SK-N-SH (cell line): ENCODE measurements at regions not wholly inside any gene's neighbourhood (a gene's known extent, or its start where the extent isn't known, plus 50 kb on each side); places are given as distances from the start of the nearest gene placed in this dataset.

Experiments
- CTCF ChIA-PET: fragments of 300-600, 350-600 bp; formaldehyde crosslinking; extraction: SDS; loops from one replicate; lab custom pipeline; 2021; lab: Yijun Ruan, JAX
- POLR2A ChIA-PET: fragments of 350-600 bp; sonication (Branson Sonifier 250); formaldehyde crosslinking; extraction: SDS; loops from one replicate; lab custom pipeline; 2020; ENCODE audit warnings: antibody characterized with exemption, inconsistent platforms; lab: Yijun Ruan, JAX
- DNase-seq: peaks from one replicate; pipeline ENCODE4 v3.0.0; 2012
- H2AFZ ChIP-seq: fragments of 200-600 bp; sonication (generic); 2 replicates; pipeline ENCODE4 v1.8.1; 2016; ENCODE audit warnings: antibody characterized with exemption, mild to moderate bottlenecking, low read depth
- H3F3A ChIP-seq: fragments of 200-600 bp; sonication (generic); replicated peaks from 2 replicates; pipeline ENCODE3; 2016; ENCODE audit warnings: antibody characterized with exemption, mild to moderate bottlenecking; ENCODE audit not compliant: insufficient read depth
- H3K27ac ChIP-seq, 2 experiments: fragments of 200-500 bp in 1 of 2; fragments of 200-600 bp in 1 of 2; sonication (Bioruptor generic) in 1 of 2; sonication (generic), shearing (Covaris generic) in 1 of 2; 2 replicates each; pipeline versions ENCODE4 v1.5.1 to v1.6.1; 2014 to 2016; ENCODE audit warnings: low read depth in 2 of 2, inconsistent platforms in 1 of 2, low read length in 1 of 2, mild to moderate bottlenecking in 1 of 2, mixed read lengths in 1 of 2
- H3K27me3 ChIP-seq: fragments of 200-600 bp; sonication (generic), shearing (Covaris generic); 2 replicates; pipeline ENCODE4 v1.6.1; 2016; ENCODE audit warnings: mixed run types; ENCODE audit not compliant: insufficient read depth
- H3K36me3 ChIP-seq, 2 experiments: fragments of 200-500 bp in 1 of 2; fragments of 200-600 bp in 1 of 2; sonication (Bioruptor generic) in 1 of 2; sonication (generic) in 1 of 2; replicated peaks in 1 of 2; 2 replicates each; pipeline versions ENCODE3 to v1.5.1; 2014 to 2016; ENCODE audit warnings: low read length in 1 of 2, mild to moderate bottlenecking in 1 of 2; ENCODE audit not compliant: insufficient read depth in 2 of 2, control insufficient read depth in 1 of 2
- H3K4me1 ChIP-seq, 2 experiments: fragments of 200-500 bp in 1 of 2; fragments of 200-600 bp in 1 of 2; sonication (Bioruptor generic) in 1 of 2; sonication (generic), shearing (Covaris generic) in 1 of 2; 2 replicates each; pipeline versions ENCODE4 v1.5.1 to v1.6.1; 2014 to 2016; ENCODE audit warnings: low read depth in 1 of 2, low read length in 1 of 2, mixed run types in 1 of 2; ENCODE audit not compliant: insufficient read depth in 2 of 2, control insufficient read depth in 1 of 2
- H3K4me2 ChIP-seq: fragments of 200-600 bp; sonication (generic), shearing (Covaris generic); 2 replicates; pipeline ENCODE4 v1.6.1; 2017; ENCODE audit warnings: mixed run types
- H3K4me3 ChIP-seq, 2 experiments: fragments of 200-500 bp in 1 of 2; fragments of 200-600 bp in 1 of 2; sonication (Bioruptor generic) in 1 of 2; sonication (generic), shearing (Covaris generic) in 1 of 2; 2 replicates each; pipeline versions ENCODE4 v1.5.1 to v1.8.1; 2014 to 2016; ENCODE audit warnings: low read depth in 2 of 2, inconsistent platforms in 1 of 2, low read length in 1 of 2, mild to moderate bottlenecking in 1 of 2, mixed read lengths in 1 of 2, moderate library complexity in 1 of 2
- H3K79me2 ChIP-seq: fragments of 200-600 bp; sonication (generic); 2 replicates; pipeline ENCODE4 v1.8.1; 2017; ENCODE audit warnings: mild to moderate bottlenecking; ENCODE audit not compliant: insufficient read depth
- H3K9ac ChIP-seq: fragments of 200-600 bp; sonication (generic); 2 replicates; pipeline ENCODE4 v1.6.1; 2017; ENCODE audit warnings: mixed run types
- H3K9me2 ChIP-seq: fragments of 200-600 bp; sonication (generic); 2 replicates; pipeline ENCODE4 v1.6.1; 2017; ENCODE audit warnings: mixed run types
- H3K9me3 ChIP-seq: fragments of 200-600 bp; sonication (generic); 2 replicates; pipeline ENCODE4 v1.6.1; 2017; ENCODE audit warnings: mixed run types, mild to moderate bottlenecking, moderate library complexity
- H4K20me1 ChIP-seq: fragments of 200-600 bp; sonication (generic); 2 replicates; pipeline ENCODE4 v1.6.1; 2017; ENCODE audit warnings: mild to moderate bottlenecking, mixed run types; ENCODE audit not compliant: insufficient read depth
- CHD2 ChIP-seq: fragments of 150-350 bp; IDR thresholded peaks from 2 replicates; pipeline ENCODE4 v1.6.1; 2018; ENCODE audit warnings: low read length; ENCODE audit not compliant: partially characterized antibody
- EP300 ChIP-seq, 2 experiments: IDR thresholded peaks; 2 replicates each; pipeline versions ENCODE4 v1.4.0 to v1.6.1; 2012; ENCODE audit warnings: borderline replicate concordance in 1 of 2, low read depth in 1 of 2, low read length in 1 of 2
- EZH2phosphoT487 ChIP-seq: fragments of 200-600 bp; sonication (generic); IDR thresholded peaks from 2 replicates; pipeline ENCODE4 v1.6.1; 2017; ENCODE audit warnings: low read depth, mixed run types, mild to moderate bottlenecking, antibody characterized with exemption, moderate library complexity, borderline replicate concordance
- GATA2 ChIP-seq: sonication (generic); formaldehyde crosslinking; IDR thresholded peaks from 2 replicates; pipeline ENCODE4 v1.5.0; 2020; ENCODE audit warnings: mild to moderate bottlenecking, missing genetic modification reagents
- IRF3 ChIP-seq: fragments of 150-350 bp; IDR thresholded peaks from 2 replicates; pipeline ENCODE4 v1.6.1; 2016; ENCODE audit warnings: mild to moderate bottlenecking, low read depth, low read length
- JUND ChIP-seq: IDR thresholded peaks from 2 replicates; pipeline ENCODE4 v1.4.0; 2012
- MAX ChIP-seq: IDR thresholded peaks from 2 replicates; pipeline ENCODE4 v1.4.0; 2012; ENCODE audit warnings: low read depth
- MXI1 ChIP-seq: IDR thresholded peaks from 2 replicates; pipeline ENCODE4 v1.6.1; 2012; ENCODE audit warnings: mild to moderate bottlenecking, low read depth, low read length, improper control_type of control experiment
- NRF1 ChIP-seq: IDR thresholded peaks from 2 replicates; pipeline ENCODE4 v1.6.1; 2012; ENCODE audit warnings: low read depth, mild to moderate bottlenecking, low read length
- PBX3 ChIP-seq: IDR thresholded peaks from 2 replicates; pipeline ENCODE4; 2012
- RAD21 ChIP-seq: IDR thresholded peaks from 2 replicates; pipeline ENCODE4 v1.6.1; 2012; ENCODE audit warnings: mild to moderate bottlenecking, low read length
- RCOR1 ChIP-seq: fragments of 150-350 bp; IDR thresholded peaks from 2 replicates; pipeline ENCODE4 v1.6.1; 2017; ENCODE audit warnings: antibody characterized with exemption, low read length
- RFX5 ChIP-seq: IDR thresholded peaks from 2 replicates; pipeline ENCODE4 v1.6.1; 2012; ENCODE audit warnings: mild to moderate bottlenecking, improper control_type of control experiment, low read length
- SIN3A ChIP-seq: IDR thresholded peaks from 2 replicates; pipeline ENCODE4 v1.6.1; 2012; ENCODE audit warnings: low read depth, mild to moderate bottlenecking, low read length, moderate library complexity, borderline replicate concordance
- TAF1 ChIP-seq: IDR thresholded peaks from 2 replicates; pipeline ENCODE4 v1.6.1; 2012; ENCODE audit warnings: low read depth, mild to moderate bottlenecking, low read length, moderate library complexity, borderline replicate concordance
- TCF12 ChIP-seq: IDR thresholded peaks from 2 replicates; pipeline ENCODE4 v1.4.0; 2012
- TEAD4 ChIP-seq: IDR thresholded peaks from 2 replicates; pipeline ENCODE4 v1.4.0; 2012; ENCODE audit warnings: mild to moderate bottlenecking, borderline replicate concordance; ENCODE audit not compliant: insufficient read depth
- USF1 ChIP-seq: IDR thresholded peaks from 2 replicates; pipeline ENCODE4 v1.4.0; 2012; ENCODE audit warnings: low read depth, borderline replicate concordance
- USF2 ChIP-seq: fragments of 150-350 bp; IDR thresholded peaks from 2 replicates; pipeline ENCODE4 v1.6.1; 2017; ENCODE audit warnings: antibody characterized with exemption, low read length, low read depth, borderline replicate concordance
- WGBS: methylation state at CpG from one replicate; pipeline ENCODE4 v1.1.6; 2017; ENCODE audit warnings: low lambda C conversion rate; 5-methylcytosine and 5-hydroxymethylcytosine counted together

- Histone ChIP-seq H2AFZ (no peak overlapping the region), H3K27me3 (no peaks in the 10 kb centered on the region), H3K9ac (no peak overlapping the region), H3K4me3 (no peak overlapping the region), H3F3A (no peaks in the 10 kb centered on the region), H4K20me1 (no peaks in the 10 kb centered on the region), H3K4me1 (no peaks in the 10 kb centered on the region), H3K9me2 (no peaks in the 10 kb centered on the region), H3K79me2 (no peaks in the 10 kb centered on the region), H3K4me2 (no peak overlapping the region), H3K36me3 (no peaks in the 10 kb centered on the region), H3K27ac (no peak overlapping the region), H3K9me3 (no peaks in the 10 kb centered on the region)
- CTCF ChIA-PET, result interaction anchor here (1.3 kb wide), 1 partner anchor 453 kb away, joined by 3 read pairs; no protein-coding TSS in a partner anchor
- POLR2A ChIA-PET, result no interaction called here
- TF ChIP-seq CHD2, result no peak
- no peak for TF ChIP-seq TEAD4
- TF ChIP-seq MAX, result no peak
- TF ChIP-seq USF2, result no peak
- no peak for TF ChIP-seq USF1
- TF ChIP-seq MXI1, result no peak
- TF ChIP-seq TAF1, result no peak
- TF ChIP-seq PBX3, result no peak
- no peak for TF ChIP-seq JUND
- TF ChIP-seq RAD21, result no peak
- TF ChIP-seq RCOR1, result no peak
- TF ChIP-seq IRF3, result no peak
- no peak for TF ChIP-seq EZH2phosphoT487
- 72% methylated on average over 2 of the region's 2 CpGs for WGBS
- no peak for DNase-seq
These were observed 431.4 kb upstream of the AGTR1 start for GRCh38 chr3:148266341-148266740.

GRCh38 chr3:148269816-148270215, 427.9 kb upstream of the AGTR1 start:
- Histone ChIP-seq H3K9ac (no peak overlapping the region), H4K20me1 (no peaks in the 10 kb centered on the region), H3K9me2 (no peaks in the 10 kb centered on the region), H2AFZ (no peak overlapping the region), H3K9me3 (no peaks in the 10 kb centered on the region), H3K36me3 (no peaks in the 10 kb centered on the region), H3K4me2 (no peak overlapping the region), H3K27ac (no peak overlapping the region), H3K79me2 (no peaks in the 10 kb centered on the region), H3K4me1 (no peaks in the 10 kb centered on the region), H3K4me3 (no peak overlapping the region), H3F3A (no peaks in the 10 kb centered on the region), H3K27me3 (no peaks in the 10 kb centered on the region)
- TF ChIP-seq GATA2 (CRISPR knock-in tag), result no peak
- no peak for TF ChIP-seq USF1
- TF ChIP-seq EZH2phosphoT487, result no peak
- TF ChIP-seq NRF1, result no peak
- no peak for TF ChIP-seq TCF12
- no peak for TF ChIP-seq EP300 (IDR thresholded peaks at IDR 0.05; ENCODE audit: borderline replicate concordance in 1 of 2, low read depth in 1 of 2, low read length in 1 of 2)
- no peak for TF ChIP-seq IRF3
- TF ChIP-seq TAF1, result no peak
- no peak for TF ChIP-seq SIN3A
- TF ChIP-seq RFX5, result no peak
- no peak for DNase-seq
- CTCF ChIA-PET, result no interaction called here
- POLR2A ChIA-PET, result no interaction called here
